Hepatocyte (in vitro differentiated cells): ENCODE measurements at regions not wholly inside any gene's neighbourhood (a gene's known extent, or its start where the extent isn't known, plus 50 kb on each side); places are given as distances from the start of the nearest gene placed in this dataset.
"Not testable (repeated sequence)": the region's sequence is repeated elsewhere in the genome, so short reads cannot be mapped to it uniquely, and the experiment has no call there.

Experiments used
- DNase-seq: peaks from one replicate; pipeline ENCODE4 v3.0.0-alpha.2; 2016; ENCODE audit warnings: low spot score
- H2AFZ ChIP-seq: fragments of 200-600 bp; sonication (generic); 2 replicates; pipeline ENCODE4 v1.6.0; 2016; ENCODE audit warnings: antibody characterized with exemption, mild to moderate bottlenecking
- H3K27ac ChIP-seq: fragments of 200-600 bp; sonication (generic); 2 replicates; pipeline ENCODE4 v1.5.1; 2016; ENCODE audit warnings: mild to moderate bottlenecking
- H3K27me3 ChIP-seq: fragments of 200-600 bp; sonication (generic); 2 replicates; pipeline ENCODE4 v1.6.1; 2016
- H3K36me3 ChIP-seq: fragments of 200-600 bp; sonication (generic); replicated peaks from 2 replicates; pipeline ENCODE4 v1.5.1; 2016; ENCODE audit warnings: low read depth; ENCODE audit not compliant: insufficient read depth
- H3K4me1 ChIP-seq: fragments of 200-600 bp; sonication (generic); 2 replicates; pipeline ENCODE4 v1.5.1; 2016; ENCODE audit warnings: mild to moderate bottlenecking, moderate library complexity; ENCODE audit not compliant: insufficient read depth
- H3K4me2 ChIP-seq: fragments of 200-600 bp; sonication (generic); 2 replicates; pipeline ENCODE4 v1.6.0; 2016
- H3K4me3 ChIP-seq: fragments of 200-600 bp; sonication (generic); 2 replicates; pipeline ENCODE4 v1.5.1; 2016; ENCODE audit warnings: mild to moderate bottlenecking
- H3K79me2 ChIP-seq: fragments of 200-600 bp; sonication (generic); 2 replicates; pipeline ENCODE4 v1.6.0; 2017; ENCODE audit warnings: mild to moderate bottlenecking
- H3K9me2 ChIP-seq: fragments of 200-600 bp; sonication (generic); replicated peaks from 2 replicates; pipeline ENCODE4 v1.6.0; 2017; ENCODE audit warnings: mild to moderate bottlenecking; ENCODE audit not compliant: insufficient read depth
- H3K9me3 ChIP-seq: fragments of 200-600 bp; sonication (generic); 2 replicates; pipeline ENCODE4 v1.5.1; 2016; ENCODE audit warnings: low read depth, mild to moderate bottlenecking
- H4K20me1 ChIP-seq: fragments of 200-600 bp; sonication (generic); 2 replicates; pipeline ENCODE4 v1.6.0; 2016; ENCODE audit warnings: mild to moderate bottlenecking; ENCODE audit not compliant: insufficient read depth, poor library complexity, severe bottlenecking
- CTCF ChIP-seq: fragments of 200-600 bp; sonication (generic); IDR thresholded peaks from 2 replicates; pipeline ENCODE4 v1.5.1; 2016; ENCODE audit warnings: antibody characterized with exemption, mild to moderate bottlenecking; ENCODE audit not compliant: poor library complexity
- EZH2 ChIP-seq: fragments of 200-600 bp; sonication (generic); IDR thresholded peaks from 2 replicates; pipeline ENCODE4 v1.6.1; 2016; ENCODE audit warnings: antibody characterized with exemption, mild to moderate bottlenecking, borderline replicate concordance
- EZH2phosphoT487 ChIP-seq: fragments of 200-600 bp; sonication (generic); IDR thresholded peaks from one replicate; pipeline ENCODE4 v1.6.1; 2018; ENCODE audit warnings: antibody characterized with exemption, mild to moderate bottlenecking, low read depth, moderate library complexity; ENCODE audit not compliant: unreplicated experiment, severe bottlenecking
- WGBS: methylation state at CpG from one replicate; pipeline ENCODE4 v1.1.6; 2016; ENCODE audit warnings: low lambda C conversion rate; ENCODE audit errors: missing lambda C conversion rate; 5-methylcytosine and 5-hydroxymethylcytosine counted together

GRCh38 chr14:106788534-106788933 lies 1262.2 kb downstream of the TMEM121 start:
- Histone ChIP-seq H3K9me2 (no peaks in the 10 kb centered on the region), H3K4me2 (no peak overlapping the region), H3K9me3 (no peaks in the 10 kb centered on the region), H3K79me2 (no peaks in the 10 kb centered on the region), H3K4me3 (no peak overlapping the region), H3K27ac (no peak overlapping the region), H4K20me1 (no peaks in the 10 kb centered on the region), H3K36me3 (no peaks in the 10 kb centered on the region), H2AFZ (no peak overlapping the region), H3K27me3 (no peaks in the 10 kb centered on the region), H3K4me1 (no peaks in the 10 kb centered on the region)
- 83% methylated on average over 6 of the region's 6 CpGs for WGBS
- TF ChIP-seq EZH2 (no peak), CTCF (no peak), EZH2phosphoT487 (no peak)
- no peak for DNase-seq

GRCh38 chr14:106789318-106789717 lies 1262.9 kb downstream of the TMEM121 start:
- DNase-seq = no peak
- 89% methylated on average over 3 of the region's 3 CpGs for WGBS
- TF ChIP-seq CTCF (no peak), EZH2phosphoT487 (no peak), EZH2 (no peak)
- no peaks in the 10 kb centered on the region for H3K9me3 ChIP-seq
- H3K27ac ChIP-seq = no peak overlapping the region
- H3K4me1 ChIP-seq = no peaks in the 10 kb centered on the region
- no peaks in the 10 kb centered on the region for H3K27me3 ChIP-seq
- H3K4me3 ChIP-seq = no peak overlapping the region
- H3K79me2 ChIP-seq = no peaks in the 10 kb centered on the region
- H3K36me3 ChIP-seq = no peaks in the 10 kb centered on the region
- H4K20me1 ChIP-seq = no peaks in the 10 kb centered on the region
- H3K4me2 ChIP-seq = no peak overlapping the region
- no peaks in the 10 kb centered on the region for H3K9me2 ChIP-seq
- H2AFZ ChIP-seq = no peak overlapping the region

- no peaks in the 10 kb centered on the region for H3K27me3 ChIP-seq
- 66% methylated on average over 17 of the region's 17 CpGs for WGBS
- no peak for TF ChIP-seq CTCF
- TF ChIP-seq EZH2phosphoT487 = no peak
- TF ChIP-seq EZH2 = no peak
- H3K36me3 ChIP-seq = no peaks in the 10 kb centered on the region
- no peak overlapping the region for H2AFZ ChIP-seq
- DNase-seq = no peak
- no peaks in the 10 kb centered on the region for H3K9me2 ChIP-seq
- no peaks in the 10 kb centered on the region for H4K20me1 ChIP-seq
- no peaks in the 10 kb centered on the region for H3K4me1 ChIP-seq
- H3K4me3 ChIP-seq = no peak overlapping the region
- H3K9me3 ChIP-seq = no peaks in the 10 kb centered on the region
- H3K27ac ChIP-seq = no peak overlapping the region
- H3K4me2 ChIP-seq = no peak overlapping the region
- H3K79me2 ChIP-seq = no peaks in the 10 kb centered on the region
Measured at GRCh38 chr14:106790189-106791036, 1264.0 kb downstream of the TMEM121 start.

- no peak for DNase-seq
- H3K36me3 ChIP-seq = no peaks in the 10 kb centered on the region
- no peaks in the 10 kb centered on the region for H3K27me3 ChIP-seq
- no peaks in the 10 kb centered on the region for H4K20me1 ChIP-seq
- no peaks in the 10 kb centered on the region for H3K9me2 ChIP-seq
- H3K4me2 ChIP-seq = no peak overlapping the region
- H3K4me3 ChIP-seq = no peak overlapping the region
- H3K79me2 ChIP-seq = no peaks in the 10 kb centered on the region
- H3K9me3 ChIP-seq = no peaks in the 10 kb centered on the region
- TF ChIP-seq EZH2 (no peak), CTCF (no peak), EZH2phosphoT487 (no peak)
- H2AFZ ChIP-seq = no peak overlapping the region
- H3K27ac ChIP-seq = no peak overlapping the region
- WGBS = 75% methylated on average over 5 of the region's 5 CpGs
- H3K4me1 ChIP-seq = no peaks in the 10 kb centered on the region
Measured at GRCh38 chr14:106792543-106792942, 1266.2 kb downstream of the TMEM121 start.

GRCh38 chr14:106798166-106798565 lies 1271.8 kb downstream of the TMEM121 start:
- H3K27me3 ChIP-seq, H3K4me1 ChIP-seq, H3K79me2 ChIP-seq, H3K36me3 ChIP-seq, H3K4me3 ChIP-seq, H3K4me2 ChIP-seq, H3K27ac ChIP-seq, H3K9me2 ChIP-seq, H4K20me1 ChIP-seq, DNase-seq, H3K9me3 ChIP-seq, H2AFZ ChIP-seq: not testable (repeated sequence)
- WGBS = 59% methylated on average over 4 of the region's 4 CpGs
